Skeletal muscle cell (primary cell): ENCODE measurements at regions not wholly inside any gene's neighbourhood (a gene's known extent, or its start where the extent isn't known, plus 50 kb on each side); places are given as distances from the start of the nearest gene placed in this dataset.

Experiments used
- DNase-seq: peaks from one replicate; pipeline ENCODE4 v3.0.0-alpha.2; 2010; ENCODE audit warnings: low read depth
- H3K4me3 ChIP-seq: 2 replicates; pipeline ENCODE4 v1.5.1; 2011; ENCODE audit warnings: low read depth, mild to moderate bottlenecking, control low read depth, low read length, moderate library complexity

DNA sequence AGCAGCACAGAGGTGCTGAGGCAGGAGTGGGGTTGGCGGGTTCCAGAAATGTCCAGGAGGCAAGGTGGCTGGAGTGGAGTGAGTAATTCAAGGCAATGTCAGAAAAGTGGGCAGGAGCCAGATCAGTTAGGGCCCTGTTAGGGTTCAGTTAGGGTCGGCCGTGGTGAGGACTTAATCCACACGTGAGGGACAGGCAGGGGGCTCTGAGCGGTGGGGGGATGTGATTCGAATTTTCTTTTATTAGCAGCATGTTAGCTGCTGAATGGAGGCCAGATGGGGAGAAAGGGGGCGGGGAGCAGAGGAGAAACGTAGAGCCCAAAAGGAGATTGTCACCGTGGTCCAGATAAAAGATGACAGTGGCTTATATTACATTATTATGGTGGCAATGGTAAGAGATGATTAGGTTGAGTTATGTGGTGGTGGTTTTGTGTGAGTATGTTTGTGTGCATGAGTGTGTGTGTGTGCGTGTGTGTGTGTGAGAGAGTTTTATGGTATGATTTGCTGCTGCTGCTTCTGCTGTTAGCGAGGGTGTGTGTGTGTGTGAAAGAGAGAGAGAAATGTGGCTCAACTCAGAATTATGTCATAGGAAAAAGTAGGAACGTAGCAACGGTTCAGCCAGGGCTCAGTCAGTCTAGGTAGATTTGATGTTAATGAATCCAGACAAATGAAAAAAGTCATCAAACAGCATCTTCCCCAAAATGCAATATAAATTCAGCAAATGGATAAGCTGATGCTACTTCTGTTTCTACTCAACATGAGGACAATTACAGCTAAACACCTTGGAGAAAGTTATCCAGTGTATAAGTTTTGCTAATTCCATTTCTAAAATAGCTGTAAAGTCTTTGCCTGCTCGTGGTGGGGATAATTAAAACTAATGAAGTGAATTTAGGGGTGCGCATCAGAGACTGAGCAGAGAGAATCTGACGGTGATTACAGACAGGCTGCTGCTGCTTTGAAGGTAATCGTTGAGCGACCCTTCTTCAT lies 390.6 kb downstream of the HAPSTR1 start:
- no peak for DNase-seq
- H3K4me3 ChIP-seq, result no peak overlapping the region

DNA sequence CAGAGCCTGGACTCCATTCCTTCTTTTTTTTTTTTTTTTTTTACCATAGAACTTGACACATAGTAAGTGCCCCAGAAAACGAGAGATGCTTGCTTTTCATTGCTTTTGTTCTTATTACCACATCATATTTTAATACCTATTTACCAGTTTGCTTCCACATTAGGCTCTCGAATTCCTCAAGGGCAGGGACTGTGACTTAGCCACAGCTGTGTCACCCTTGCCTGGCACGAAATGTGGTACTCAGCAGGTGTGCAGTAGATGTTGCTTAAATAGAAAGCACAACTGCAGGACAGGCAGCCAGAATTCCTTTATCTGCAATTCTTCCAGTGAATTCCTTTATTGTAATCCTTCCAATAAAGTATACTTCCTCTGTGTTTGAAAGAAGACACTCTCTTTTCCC lies 393.0 kb downstream of the HAPSTR1 start:
- no peak overlapping the region for H3K4me3 ChIP-seq
- DNase-seq, result no peak

DNA sequence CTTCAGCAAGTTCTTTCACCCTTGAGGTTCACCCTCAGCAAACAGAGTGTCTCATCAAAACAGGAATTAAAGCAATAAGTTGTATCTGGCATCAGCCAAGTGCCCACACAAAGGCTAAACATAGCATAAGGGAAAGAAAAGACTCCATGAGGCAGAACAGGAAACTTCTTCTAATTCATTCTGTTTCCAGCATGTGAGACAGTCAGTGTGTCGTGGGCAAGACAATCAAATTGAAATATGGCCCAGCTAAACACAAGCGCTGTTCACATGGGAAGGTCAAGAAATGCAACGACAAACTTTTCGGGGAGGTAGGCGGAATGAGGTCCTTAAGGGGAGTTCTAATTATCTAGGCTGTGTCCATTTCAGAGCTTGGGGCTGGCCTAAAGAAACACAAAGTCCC lies 393.4 kb downstream of the HAPSTR1 start:
- no peak for DNase-seq
- no peak overlapping the region for H3K4me3 ChIP-seq

DNA sequence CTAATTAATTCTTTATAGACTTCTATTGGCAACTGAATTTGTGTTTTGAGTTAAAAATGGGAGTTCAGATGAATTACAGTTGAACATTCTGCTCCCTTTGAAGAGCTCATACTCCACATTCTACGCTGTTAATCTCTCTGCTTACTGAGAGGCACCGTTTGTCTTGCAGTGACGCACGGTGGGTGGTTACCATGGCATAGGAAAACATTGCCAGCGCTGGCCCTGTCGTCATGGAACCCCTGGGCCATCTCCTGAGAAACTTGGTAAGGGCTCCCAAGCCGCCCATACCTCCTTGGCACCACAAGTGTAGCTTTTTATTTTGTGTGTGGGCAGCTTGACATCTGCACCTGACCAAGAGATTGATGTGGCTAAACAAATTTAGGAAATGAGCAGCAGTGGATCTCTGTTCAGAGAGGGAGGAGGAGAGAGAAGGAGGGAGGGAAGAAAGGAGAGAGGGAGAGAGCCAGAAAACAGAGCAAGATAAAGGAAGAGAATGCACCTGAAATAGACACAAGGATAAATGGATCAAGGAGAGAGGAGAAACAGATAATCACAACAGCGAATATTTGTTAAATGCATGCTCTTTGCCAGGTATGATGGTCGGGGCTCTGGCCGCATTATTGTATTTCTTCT lies 398.5 kb downstream of the HAPSTR1 start:
- DNase-seq, result no peak
- H3K4me3 ChIP-seq, result no peak overlapping the region

DNA sequence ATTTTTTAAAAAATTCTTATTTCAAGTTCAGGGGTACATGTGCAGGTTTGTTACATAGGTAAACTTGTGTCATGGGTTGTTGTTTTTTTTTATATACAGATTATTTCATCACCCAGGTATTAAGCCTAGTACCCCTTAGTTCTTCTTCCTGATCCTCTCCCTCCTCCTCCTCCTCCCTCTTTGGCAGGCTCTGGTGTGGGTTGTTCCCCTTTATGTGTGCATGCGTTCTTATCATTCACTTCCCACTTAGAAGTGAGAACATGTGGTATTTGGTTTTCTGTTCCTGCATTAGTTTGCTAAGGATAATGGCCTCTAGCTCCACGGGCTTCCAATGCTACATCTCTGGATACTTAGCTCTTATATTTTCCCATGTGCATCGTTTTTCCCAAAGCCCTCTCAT lies 404.4 kb downstream of the HAPSTR1 start:
- DNase-seq, result no peak
- no peak overlapping the region for H3K4me3 ChIP-seq

DNA sequence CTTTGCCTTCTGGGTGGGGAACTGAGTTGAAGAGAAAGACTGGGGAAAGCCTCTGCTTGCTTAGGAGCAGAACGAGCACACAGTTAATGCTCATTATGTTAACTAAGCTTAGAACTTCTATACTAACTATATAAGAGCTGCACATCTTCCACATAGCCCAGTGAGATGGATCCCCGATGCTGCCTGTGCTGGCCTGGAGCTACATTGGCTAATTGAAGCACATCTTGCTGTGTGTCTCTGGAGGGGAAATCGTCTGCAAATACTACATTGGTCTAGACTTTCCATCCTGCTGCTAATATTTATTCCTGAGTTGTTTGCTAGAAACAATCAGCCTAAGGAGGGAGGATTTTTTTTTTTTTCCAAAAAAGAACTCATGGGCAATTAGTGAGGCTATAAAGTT lies 406.3 kb downstream of the HAPSTR1 start:
- no peak overlapping the region for H3K4me3 ChIP-seq
- DNase-seq, result no peak

DNA sequence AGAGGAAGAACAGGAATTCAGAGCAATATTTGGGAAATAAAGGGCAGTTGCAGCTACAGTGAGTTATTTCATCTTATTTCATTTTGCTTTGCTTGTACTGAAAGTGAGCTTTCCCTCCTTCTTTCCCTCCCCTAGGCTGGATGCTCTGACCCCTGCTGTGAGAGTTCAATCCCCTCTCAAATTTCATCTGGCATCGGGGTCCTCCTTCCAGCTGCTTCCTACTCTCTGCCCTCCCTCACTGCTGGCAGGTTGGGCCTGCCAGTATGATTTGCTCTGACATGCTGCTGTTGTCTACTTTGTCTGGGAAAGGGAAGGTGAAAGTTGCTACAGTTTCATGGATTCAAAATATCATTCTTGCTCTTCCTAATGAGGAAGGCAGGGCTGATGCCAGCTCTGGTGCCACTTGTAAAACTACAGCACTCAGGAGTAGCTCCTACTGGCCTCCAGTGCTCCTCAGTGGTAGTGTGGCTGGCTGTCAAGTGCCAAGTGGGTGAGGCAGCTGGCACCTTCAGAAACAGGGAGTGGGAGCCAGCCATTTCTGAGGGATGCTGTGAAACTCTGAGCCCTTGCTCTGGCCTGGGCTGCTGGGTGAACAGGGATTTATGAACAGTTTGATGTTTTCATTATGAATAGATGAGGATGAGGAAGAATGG lies 408.6 kb downstream of the HAPSTR1 start:
- H3K4me3 ChIP-seq, result no peak overlapping the region
- DNase-seq, result no peak

DNA sequence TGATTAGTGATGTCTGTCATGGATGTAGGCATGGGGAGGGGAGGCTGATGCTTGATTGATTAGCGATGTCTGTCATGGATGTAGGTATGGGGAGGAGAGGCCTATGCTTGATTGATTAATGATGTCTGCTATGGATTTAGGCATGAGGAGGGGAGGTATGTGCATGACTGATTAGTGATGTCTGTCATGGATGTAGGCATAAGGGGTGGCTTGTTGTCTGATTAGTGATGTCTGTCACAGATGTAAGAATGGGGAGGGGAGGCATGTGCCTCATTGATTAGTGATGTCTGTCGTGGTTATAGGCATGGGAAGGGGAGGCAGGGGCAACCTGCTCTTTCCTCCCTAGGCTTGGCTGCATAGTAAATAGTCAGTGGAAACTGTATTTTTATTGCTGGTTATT lies 409.4 kb downstream of the HAPSTR1 start:
- DNase-seq, result no peak

DNA sequence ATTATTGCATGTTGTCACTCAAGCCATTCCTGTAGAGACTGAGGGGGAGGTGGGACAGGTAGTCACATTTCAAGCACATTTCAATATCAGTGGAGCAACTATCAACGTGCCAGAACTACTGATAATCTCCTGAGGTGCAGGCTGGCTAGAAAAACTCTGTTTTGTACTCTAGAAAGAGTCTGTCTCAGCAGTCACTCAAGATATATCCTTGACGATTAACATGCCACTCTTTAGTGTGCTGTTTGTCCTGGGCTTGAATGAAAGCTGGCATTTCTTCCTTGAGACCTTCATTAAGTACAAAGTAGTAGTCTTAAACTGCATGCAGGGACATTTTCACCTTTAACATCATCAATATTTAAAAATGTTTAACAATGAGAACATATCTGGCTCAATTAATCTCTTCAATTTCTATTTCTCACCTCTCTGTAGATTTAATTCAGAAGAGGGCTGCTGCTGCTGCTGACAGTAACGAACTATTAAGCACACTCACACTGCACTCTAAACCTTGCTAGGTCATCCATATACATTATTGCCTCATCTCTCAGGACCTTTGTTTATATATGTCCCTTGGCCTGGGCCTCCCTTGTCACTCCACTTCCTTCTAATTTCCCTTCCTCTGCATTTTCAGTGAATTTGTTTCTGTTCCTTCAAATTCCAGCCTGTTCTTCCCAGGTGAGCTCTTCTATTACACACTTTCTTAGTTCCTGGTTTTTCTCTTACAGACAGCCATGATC lies 412.0 kb downstream of the HAPSTR1 start:
- no peak for DNase-seq
- no peak overlapping the region for H3K4me3 ChIP-seq

More for the DNA sequence above, 409.4 kb downstream of the HAPSTR1 start:
- no peak overlapping the region for H3K4me3 ChIP-seq

DNA sequence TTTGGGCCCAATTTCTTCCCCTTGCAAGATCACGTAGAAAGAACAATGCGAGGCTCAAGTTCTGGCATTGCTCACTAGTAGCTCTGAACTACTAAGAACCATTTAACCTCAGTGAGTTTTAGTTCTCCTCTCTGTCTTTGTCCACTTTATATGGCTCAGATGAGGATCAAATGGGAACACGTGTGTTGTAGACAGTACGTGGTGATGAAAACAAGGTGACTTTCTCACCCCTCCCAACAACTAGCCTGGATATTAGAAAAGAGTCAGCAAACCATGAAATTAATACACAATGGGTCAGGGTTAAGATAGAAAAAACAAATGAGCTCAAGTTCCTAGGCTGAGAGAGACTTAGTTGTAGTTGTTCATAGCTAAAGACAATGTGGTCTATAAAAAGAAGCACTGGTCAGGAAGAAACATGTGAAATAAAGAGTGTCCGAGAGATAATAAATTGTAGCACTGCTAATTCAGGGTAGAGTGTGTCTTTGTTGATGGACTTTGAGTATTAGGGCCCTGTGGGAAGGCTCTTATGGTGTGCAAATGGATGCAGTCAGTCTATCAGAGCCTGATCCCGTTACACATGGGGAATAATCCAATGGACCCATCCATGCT lies 417.0 kb downstream of the HAPSTR1 start:
- H3K4me3 ChIP-seq, result no peak overlapping the region
- no peak for DNase-seq

DNA sequence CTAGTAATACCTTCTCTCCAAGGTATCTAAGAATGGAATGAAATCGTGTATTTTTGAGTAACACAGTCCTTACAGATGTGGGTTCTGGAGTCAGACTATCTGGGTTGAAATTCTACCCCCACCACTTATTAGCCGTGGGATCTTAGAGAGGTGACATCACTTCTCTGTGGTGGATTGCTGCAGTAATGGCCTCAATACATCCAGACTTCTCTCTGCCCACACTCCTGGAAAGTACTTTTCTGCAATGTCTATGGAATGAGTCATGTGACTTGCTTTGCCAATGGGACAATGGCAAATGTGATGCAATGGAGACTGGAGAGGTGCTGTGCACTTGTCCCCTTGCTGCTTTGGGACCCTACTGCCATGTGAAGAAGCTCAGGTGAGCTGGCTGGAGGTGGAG lies 418.2 kb downstream of the HAPSTR1 start:
- no peak overlapping the region for H3K4me3 ChIP-seq
- DNase-seq, result no peak

DNA sequence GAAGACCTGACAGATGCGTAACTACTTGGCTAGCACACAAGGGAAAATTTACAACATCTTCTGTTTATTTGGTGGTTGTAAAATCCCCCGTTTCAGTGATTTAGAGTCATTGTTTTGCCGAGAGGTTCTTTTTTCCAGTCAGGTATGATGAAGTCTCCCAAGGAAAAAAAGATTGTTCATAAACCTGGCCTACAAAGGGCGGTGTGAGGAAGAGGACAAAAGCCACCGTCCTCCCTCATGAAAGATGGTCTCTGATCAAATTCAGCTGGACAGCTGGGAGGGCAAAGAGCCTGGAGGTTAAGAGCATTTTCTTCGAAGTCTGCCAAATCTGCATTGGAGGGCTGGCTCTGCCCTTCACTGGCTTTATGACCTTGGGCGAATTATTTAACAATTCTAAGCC lies 419.9 kb downstream of the HAPSTR1 start:
- H3K4me3 ChIP-seq, result no peak overlapping the region
- no peak for DNase-seq

DNA sequence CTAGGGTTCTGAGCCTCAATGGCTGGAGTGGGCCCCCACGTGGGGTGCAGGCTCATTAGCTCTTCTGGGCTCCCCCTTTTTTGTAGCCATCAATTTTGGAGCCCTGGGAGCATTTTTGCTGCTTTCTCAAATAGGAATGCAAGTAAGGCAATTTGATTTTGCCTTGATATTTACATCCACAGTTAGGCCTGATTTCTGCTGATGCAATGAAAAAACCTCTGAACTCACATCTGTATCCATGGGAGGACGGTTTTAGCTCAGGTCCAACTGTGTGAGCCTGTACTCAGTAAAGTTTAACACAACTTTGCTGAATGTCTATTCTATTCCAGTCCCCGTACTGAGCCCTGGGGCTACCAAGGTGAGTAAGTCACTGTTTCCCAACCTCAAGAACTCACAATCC lies 425.0 kb downstream of the HAPSTR1 start:
- H3K4me3 ChIP-seq, result no peak overlapping the region
- DNase-seq, result no peak

DNA sequence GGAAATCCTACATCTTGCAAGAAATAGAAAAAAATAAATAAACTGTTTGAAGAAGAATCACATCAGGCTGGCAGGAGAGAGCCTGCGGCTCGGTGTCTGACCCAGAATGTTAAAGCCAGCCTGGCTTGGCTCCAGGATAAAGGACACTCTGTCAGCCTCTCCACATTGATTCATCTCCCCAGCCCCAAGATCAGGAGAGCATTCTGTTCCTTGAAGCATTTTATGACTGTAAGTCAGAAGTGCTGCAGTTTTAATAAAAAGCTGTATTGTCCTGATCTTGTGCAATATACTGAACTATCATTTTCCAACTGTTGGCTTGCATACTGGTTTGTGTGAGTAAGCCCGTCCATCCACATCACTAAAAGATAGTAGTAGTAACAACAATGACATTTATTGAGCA lies 426.6 kb downstream of the HAPSTR1 start:
- no peak overlapping the region for H3K4me3 ChIP-seq
- no peak for DNase-seq

DNA sequence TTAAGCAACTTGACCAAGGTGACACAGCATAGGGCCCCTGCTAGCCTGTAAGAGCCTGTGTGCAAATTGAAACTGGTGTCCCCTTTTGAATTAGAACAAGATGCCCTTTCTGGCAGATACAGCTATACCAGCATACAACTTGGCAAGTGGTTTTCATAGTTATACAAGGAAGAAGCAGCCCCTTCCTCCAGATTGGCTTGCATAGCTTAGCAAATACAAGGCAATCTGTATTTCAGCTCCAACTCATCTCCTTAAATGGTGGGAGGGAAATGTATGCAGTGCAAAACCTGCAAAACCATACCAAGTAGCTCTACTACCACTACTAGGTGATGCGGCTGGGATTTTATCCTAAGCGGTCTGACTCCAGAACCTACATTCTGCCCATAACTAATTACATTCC lies 427.1 kb downstream of the HAPSTR1 start:
- H3K4me3 ChIP-seq, result no peak overlapping the region
- no peak for DNase-seq

DNA sequence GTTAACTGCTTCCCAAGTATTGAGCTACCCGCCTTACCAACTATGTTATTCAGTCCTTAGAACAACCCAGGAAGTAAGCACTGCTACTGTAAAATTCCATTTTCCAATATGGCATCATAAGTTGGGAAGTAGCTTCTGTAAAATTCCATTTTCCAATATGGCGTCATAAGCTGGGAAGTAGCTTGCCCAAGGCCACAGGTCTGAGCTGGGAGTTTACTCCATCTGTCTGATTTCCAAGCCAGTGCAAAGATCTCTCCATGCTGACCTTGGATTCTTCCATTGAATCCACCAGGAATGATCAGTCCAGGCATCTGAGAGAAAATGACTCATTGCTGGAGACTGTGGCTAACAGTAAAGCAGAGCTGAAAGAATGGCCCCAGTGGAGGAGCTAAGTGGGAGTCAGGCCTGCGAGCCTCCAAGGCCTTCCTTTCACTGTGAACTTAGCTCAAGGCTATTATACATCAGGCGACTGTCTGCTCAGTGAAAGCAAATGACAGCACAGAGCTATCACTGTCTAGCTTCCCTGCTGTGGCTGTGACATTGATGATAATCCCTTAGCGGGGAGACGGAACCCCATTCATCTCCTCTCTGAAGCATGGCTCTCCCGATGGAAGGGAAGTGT lies 430.4 kb downstream of the HAPSTR1 start:
- no peak for DNase-seq
- H3K4me3 ChIP-seq, result no peak overlapping the region

DNA sequence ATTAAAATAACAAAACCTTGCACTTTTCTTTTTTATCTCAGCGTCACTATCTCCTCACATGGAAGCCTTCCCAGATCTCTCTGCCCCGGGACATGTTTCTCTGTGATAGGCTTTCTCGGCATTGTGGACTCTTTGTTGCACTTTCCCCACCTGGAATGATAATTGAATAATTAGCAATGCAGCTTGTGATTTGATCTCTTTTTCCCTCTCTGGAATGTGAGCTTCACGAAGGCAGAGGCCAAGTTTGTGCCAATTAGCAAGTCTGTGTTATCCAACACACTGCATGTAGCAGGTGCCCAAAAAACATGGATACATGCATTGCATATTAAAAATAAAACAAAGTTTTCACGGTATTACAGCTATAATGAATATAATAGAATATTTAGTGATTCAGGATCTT lies 431.2 kb downstream of the HAPSTR1 start:
- no peak for DNase-seq
- no peak overlapping the region for H3K4me3 ChIP-seq

DNA sequence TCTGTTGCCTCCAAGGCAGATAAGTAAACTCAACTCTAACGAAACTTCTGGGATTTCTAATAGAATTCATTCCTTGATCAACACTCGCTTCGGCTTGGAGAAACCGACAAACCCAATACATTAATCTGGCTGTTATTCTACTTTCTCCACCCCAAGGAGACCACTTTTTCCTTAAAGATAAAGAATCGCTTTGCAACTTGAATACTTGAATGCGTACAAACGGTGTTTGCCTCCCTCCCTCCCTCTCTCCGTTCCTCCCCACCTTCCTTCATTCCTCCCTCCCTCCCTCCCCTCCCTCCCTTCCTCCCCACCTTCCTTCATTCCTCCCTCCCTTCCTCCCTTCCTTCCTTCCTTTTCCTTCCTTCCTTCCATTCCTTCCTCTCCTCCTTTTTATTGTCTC lies 432.6 kb downstream of the HAPSTR1 start:
- DNase-seq, result no peak
- no peak overlapping the region for H3K4me3 ChIP-seq

DNA sequence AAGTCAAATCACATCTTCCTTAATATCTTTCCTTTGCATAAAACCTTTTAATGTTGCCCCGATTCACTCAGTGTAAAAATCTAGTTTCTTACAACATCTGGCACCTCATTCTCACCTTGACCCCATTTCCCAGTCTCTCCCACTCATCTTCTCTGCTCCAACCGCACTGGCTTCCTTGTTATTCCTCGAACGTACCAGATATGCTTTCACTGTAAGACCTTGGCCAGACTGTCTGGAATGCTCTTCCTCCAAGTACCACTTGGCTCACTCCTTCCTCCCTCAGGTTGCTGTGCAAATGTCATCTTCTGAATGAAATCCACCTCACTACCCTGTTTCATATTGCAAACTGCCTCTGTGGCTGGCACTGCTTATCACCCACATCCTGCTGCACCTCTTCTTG lies 433.6 kb downstream of the HAPSTR1 start:
- H3K4me3 ChIP-seq, result no peak overlapping the region
- DNase-seq, result no peak
